Activated CD4-positive, CD25-positive, alpha-beta regulatory T cell treated with anti-CD3 and anti-CD28 coated beads, Interleukin-2, amount 50 U/mL, for 72 hours (primary cell): ENCODE measurements at regions not wholly inside any gene's neighbourhood (a gene's known extent, or its start where the extent isn't known, plus 50 kb on each side); places are given as distances from the start of the nearest gene placed in this dataset.

ENCODE experiments used
- DNase-seq: peaks from one replicate; pipeline ENCODE4 v3.0.0; 2021

- DNase-seq: no peak
These were observed 66.0 kb upstream of the SLC14A2 start for GRCh38 chr18:45549290-45549689.

GRCh38 chr18:45551142-45551815 lies 64.0 kb upstream of the SLC14A2 start:
- no peak for DNase-seq

- DNase-seq: no peak
These were observed 61.4 kb upstream of the SLC14A2 start for GRCh38 chr18:45553723-45554388.

GRCh38 chr18:45554389-45554737 lies 60.9 kb upstream of the SLC14A2 start:
- no peak for DNase-seq

GRCh38 chr18:45556222-45556621 lies 59.1 kb upstream of the SLC14A2 start:
- DNase-seq: no peak

GRCh38 chr18:45557287-45557686 lies 58.0 kb upstream of the SLC14A2 start:
- DNase-seq: no peak

GRCh38 chr18:45557779-45558178 lies 57.5 kb upstream of the SLC14A2 start:
- DNase-seq: no peak

GRCh38 chr18:45559258-45559657 lies 56.0 kb upstream of the SLC14A2 start:
- no peak for DNase-seq

GRCh38 chr18:45560870-45561269 lies 54.4 kb upstream of the SLC14A2 start:
- DNase-seq: no peak

- no peak for DNase-seq
These were observed 52.5 kb upstream of the SLC14A2 start for GRCh38 chr18:45562567-45563479.

GRCh38 chr18:45565280-45565970 lies 49.9 kb upstream of the SLC14A2 start:
- no peak for DNase-seq
